ENCODE measurements at regions not wholly inside any gene's neighbourhood (a gene's known extent, or its start where the extent isn't known, plus 50 kb on each side); places are given as distances from the start of the nearest gene placed in this dataset.

DNA sequence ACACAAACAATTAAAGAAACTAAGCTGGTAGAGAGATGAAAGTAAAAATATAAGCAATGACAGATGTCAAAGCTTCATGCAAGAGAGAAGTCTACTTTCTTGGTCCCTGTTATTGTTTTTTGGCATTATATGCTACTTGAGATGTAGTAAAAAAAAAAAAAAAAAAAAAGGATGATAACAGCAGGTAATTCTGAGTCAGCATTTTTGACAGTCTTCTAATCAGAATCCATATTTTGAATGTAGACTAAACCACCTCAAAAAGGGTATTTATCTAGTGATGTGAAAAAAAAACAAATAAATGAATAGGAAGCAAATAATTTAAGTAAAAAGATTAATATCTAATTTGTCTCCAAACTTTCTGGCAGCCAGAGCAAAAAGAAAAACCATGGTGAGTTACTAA, 422.2 kb upstream of the CPEB2 start:
- H2AFZ ChIP-seq (ENCODE audit: low read length): no peak overlapping the region
- H3K36me3 ChIP-seq (ENCODE audit: insufficient read depth, low read length): no peaks in the 10 kb centered on the region
- H3K9me3 ChIP-seq (ENCODE audit: low read depth, low read length): no peaks in the 10 kb centered on the region
- no peaks in the 10 kb centered on the region for H3K4me1 ChIP-seq (ENCODE audit: insufficient read depth, low read length)
- no peaks in the 10 kb centered on the region for H4K20me1 ChIP-seq (ENCODE audit: insufficient read depth, low read length)
- H3K27me3 ChIP-seq (ENCODE audit: insufficient read depth, low read length): peaks cover 2% of the 10 kb centered on the region
- H3K4me3 ChIP-seq (ENCODE audit: insufficient read depth, low read length): no peak overlapping the region
- no peak overlapping the region for H3K4me2 ChIP-seq (ENCODE audit: insufficient read depth, low read length)
- H3K79me2 ChIP-seq (ENCODE audit: insufficient read depth, low read length): no peaks in the 10 kb centered on the region
- DNase-seq (ENCODE audit: insufficient read length, low spot score, missing footprints): no peak
- TF ChIP-seq, protein P1, sequence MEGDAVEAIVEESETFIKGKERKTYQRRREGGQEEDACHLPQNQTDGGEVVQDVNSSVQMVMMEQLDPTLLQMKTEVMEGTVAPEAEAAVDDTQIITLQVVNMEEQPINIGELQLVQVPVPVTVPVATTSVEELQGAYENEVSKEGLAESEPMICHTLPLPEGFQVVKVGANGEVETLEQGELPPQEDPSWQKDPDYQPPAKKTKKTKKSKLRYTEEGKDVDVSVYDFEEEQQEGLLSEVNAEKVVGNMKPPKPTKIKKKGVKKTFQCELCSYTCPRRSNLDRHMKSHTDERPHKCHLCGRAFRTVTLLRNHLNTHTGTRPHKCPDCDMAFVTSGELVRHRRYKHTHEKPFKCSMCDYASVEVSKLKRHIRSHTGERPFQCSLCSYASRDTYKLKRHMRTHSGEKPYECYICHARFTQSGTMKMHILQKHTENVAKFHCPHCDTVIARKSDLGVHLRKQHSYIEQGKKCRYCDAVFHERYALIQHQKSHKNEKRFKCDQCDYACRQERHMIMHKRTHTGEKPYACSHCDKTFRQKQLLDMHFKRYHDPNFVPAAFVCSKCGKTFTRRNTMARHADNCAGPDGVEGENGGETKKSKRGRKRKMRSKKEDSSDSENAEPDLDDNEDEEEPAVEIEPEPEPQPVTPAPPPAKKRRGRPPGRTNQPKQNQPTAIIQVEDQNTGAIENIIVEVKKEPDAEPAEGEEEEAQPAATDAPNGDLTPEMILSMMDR (IDR thresholded peaks at IDR 0.05; ENCODE audit: extremely low read depth, low read depth, low read length): no peak
- no peak overlapping the region for H3K27ac ChIP-seq (ENCODE audit: low read depth, low read length)

DNA sequence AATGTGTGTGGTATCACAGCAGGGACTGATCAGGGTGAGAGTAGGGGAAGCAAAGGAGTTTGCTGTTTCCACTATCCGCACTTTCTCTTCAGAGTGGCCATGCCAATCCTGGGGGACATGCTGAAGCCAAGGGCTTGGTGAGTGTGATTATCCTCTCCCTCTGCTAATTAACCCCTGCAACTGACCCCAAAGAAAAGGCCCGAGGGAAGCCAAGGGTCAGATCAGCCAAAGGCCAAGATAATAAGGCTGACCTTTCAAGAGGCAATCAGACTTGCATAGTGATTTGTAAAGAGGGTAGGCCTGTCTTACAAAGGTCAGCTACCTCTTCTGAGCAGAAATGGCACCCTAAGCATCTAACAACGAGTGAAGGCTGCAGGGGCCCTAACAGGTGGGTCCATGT, 420.5 kb upstream of the CPEB2 start:
- H3K4me3 ChIP-seq (ENCODE audit: insufficient read depth, low read length): no peak overlapping the region
- no peak for DNase-seq (ENCODE audit: insufficient read length, low spot score, missing footprints)
- TF ChIP-seq, protein P1 (IDR thresholded peaks at IDR 0.05; ENCODE audit: extremely low read depth, low read depth, low read length): no peak
- H4K20me1 ChIP-seq (ENCODE audit: insufficient read depth, low read length): no peaks in the 10 kb centered on the region
- no peaks in the 10 kb centered on the region for H3K79me2 ChIP-seq (ENCODE audit: insufficient read depth, low read length)
- H3K36me3 ChIP-seq (ENCODE audit: insufficient read depth, low read length): no peaks in the 10 kb centered on the region
- no peak overlapping the region for H3K27ac ChIP-seq (ENCODE audit: low read depth, low read length)
- H3K4me1 ChIP-seq (ENCODE audit: insufficient read depth, low read length): no peaks in the 10 kb centered on the region
- peaks cover 2% of the 10 kb centered on the region for H3K27me3 ChIP-seq (ENCODE audit: insufficient read depth, low read length)
- no peak overlapping the region for H2AFZ ChIP-seq (ENCODE audit: low read length)
- H3K4me2 ChIP-seq (ENCODE audit: insufficient read depth, low read length): no peak overlapping the region
- no peaks in the 10 kb centered on the region for H3K9me3 ChIP-seq (ENCODE audit: low read depth, low read length)

DNA sequence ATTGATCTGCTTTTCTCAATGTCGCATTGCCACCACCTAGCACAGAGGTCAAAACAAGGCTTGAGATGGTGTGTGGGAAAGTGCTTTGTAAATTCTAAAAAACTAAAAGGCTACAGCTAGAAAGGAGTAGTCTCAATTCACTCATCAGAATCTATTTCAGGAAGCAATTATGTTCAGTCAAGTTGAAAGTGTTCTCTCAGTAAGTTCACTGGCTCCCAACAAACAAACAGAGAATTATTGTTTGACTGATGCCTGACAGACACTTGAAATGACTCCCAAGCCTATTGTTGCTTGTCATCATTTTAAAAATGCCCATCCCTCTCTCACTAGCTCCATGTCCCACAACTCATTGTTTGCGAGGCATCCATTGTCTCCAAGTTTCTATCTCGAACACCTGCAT, 419.6 kb upstream of the CPEB2 start:
- Histone ChIP-seq H3K9me3 (ENCODE audit: low read depth, low read length) (no peaks in the 10 kb centered on the region), H3K36me3 (ENCODE audit: insufficient read depth, low read length) (no peaks in the 10 kb centered on the region), H4K20me1 (ENCODE audit: insufficient read depth, low read length) (no peaks in the 10 kb centered on the region), H2AFZ (ENCODE audit: low read length) (no peak overlapping the region), H3K4me1 (ENCODE audit: insufficient read depth, low read length) (no peaks in the 10 kb centered on the region), H3K4me3 (ENCODE audit: insufficient read depth, low read length) (no peak overlapping the region), H3K27me3 (ENCODE audit: insufficient read depth, low read length) (no peaks in the 10 kb centered on the region), H3K79me2 (ENCODE audit: insufficient read depth, low read length) (no peaks in the 10 kb centered on the region), H3K27ac (ENCODE audit: low read depth, low read length) (no peak overlapping the region), H3K4me2 (ENCODE audit: insufficient read depth, low read length) (no peak overlapping the region)
- DNase-seq (ENCODE audit: insufficient read length, low spot score, missing footprints): no peak
- TF ChIP-seq, protein P1 (IDR thresholded peaks at IDR 0.05; ENCODE audit: extremely low read depth, low read depth, low read length): no peak

DNA sequence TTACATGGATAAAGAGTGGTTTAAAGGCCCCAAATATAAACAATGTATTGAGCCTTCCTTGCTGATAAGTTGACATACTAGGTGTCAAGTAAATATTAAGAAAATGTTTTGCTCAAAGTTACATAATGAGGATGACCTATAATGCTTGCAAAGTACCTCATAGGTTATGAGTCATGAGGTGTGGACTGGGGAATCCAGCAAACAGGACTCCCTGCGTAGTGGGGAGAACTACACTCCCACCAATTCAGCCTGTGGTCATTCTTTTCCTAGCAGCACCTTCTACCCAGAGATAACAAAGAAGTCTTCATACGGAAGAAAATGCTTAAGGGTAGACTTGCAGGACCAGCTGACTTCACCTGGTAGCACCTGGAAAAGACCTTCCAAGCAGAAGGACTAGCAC, 418.9 kb upstream of the CPEB2 start:
- Histone ChIP-seq H3K79me2 (ENCODE audit: insufficient read depth, low read length) (no peaks in the 10 kb centered on the region), H2AFZ (ENCODE audit: low read length) (no peak overlapping the region), H3K4me1 (ENCODE audit: insufficient read depth, low read length) (no peaks in the 10 kb centered on the region), H3K4me2 (ENCODE audit: insufficient read depth, low read length) (no peak overlapping the region), H3K9me3 (ENCODE audit: low read depth, low read length) (no peaks in the 10 kb centered on the region), H3K36me3 (ENCODE audit: insufficient read depth, low read length) (no peaks in the 10 kb centered on the region), H3K4me3 (ENCODE audit: insufficient read depth, low read length) (no peak overlapping the region), H3K27ac (ENCODE audit: low read depth, low read length) (no peak overlapping the region), H3K27me3 (ENCODE audit: insufficient read depth, low read length) (no peaks in the 10 kb centered on the region), H4K20me1 (ENCODE audit: insufficient read depth, low read length) (no peaks in the 10 kb centered on the region)
- TF ChIP-seq, protein P1 (IDR thresholded peaks at IDR 0.05; ENCODE audit: extremely low read depth, low read depth, low read length): no peak
- no peak for DNase-seq (ENCODE audit: insufficient read length, low spot score, missing footprints)
